Nephron (organoid): ENCODE measurements at regions not wholly inside any gene's neighbourhood (a gene's known extent, or its start where the extent isn't known, plus 50 kb on each side); places are given as distances from the start of the nearest gene placed in this dataset.

Source experiments
- H3K27ac Mint-ChIP-seq, 3 experiments: 2 replicates each; pipeline ENCODE4 v1.8.0; 2020; ENCODE audit warnings: mixed read lengths in 3 of 3, mild to moderate bottlenecking in 2 of 3, moderate library complexity in 1 of 3
- H3K27me3 Mint-ChIP-seq: 2 replicates; pipeline ENCODE4 v1.8.0; 2021; ENCODE audit warnings: low read depth, mild to moderate bottlenecking, moderate library complexity, mixed read lengths
- H3K36me3 Mint-ChIP-seq: 2 replicates; pipeline ENCODE4 v1.8.0; 2020; ENCODE audit warnings: low read depth, mixed read lengths
- H3K4me1 Mint-ChIP-seq: 2 replicates; pipeline ENCODE4 v1.8.0; 2020; ENCODE audit warnings: mixed read lengths
- H3K4me3 Mint-ChIP-seq, 3 experiments: 2 replicates each; pipeline ENCODE4 v1.8.0; 2020; ENCODE audit warnings: mild to moderate bottlenecking in 3 of 3, mixed read lengths in 3 of 3, moderate library complexity in 2 of 3
- H3K9me3 Mint-ChIP-seq: 2 replicates; pipeline ENCODE4 v1.8.0; 2020; ENCODE audit warnings: mixed read lengths
- CTCF ChIP-seq, 3 experiments: fragments of 200-600 bp; sonication (generic); IDR thresholded peaks; one replicate each; pipeline ENCODE4 v1.5.0; 2021; ENCODE audit warnings: antibody characterized with exemption in 3 of 3; ENCODE audit not compliant: unreplicated experiment in 3 of 3

DNA sequence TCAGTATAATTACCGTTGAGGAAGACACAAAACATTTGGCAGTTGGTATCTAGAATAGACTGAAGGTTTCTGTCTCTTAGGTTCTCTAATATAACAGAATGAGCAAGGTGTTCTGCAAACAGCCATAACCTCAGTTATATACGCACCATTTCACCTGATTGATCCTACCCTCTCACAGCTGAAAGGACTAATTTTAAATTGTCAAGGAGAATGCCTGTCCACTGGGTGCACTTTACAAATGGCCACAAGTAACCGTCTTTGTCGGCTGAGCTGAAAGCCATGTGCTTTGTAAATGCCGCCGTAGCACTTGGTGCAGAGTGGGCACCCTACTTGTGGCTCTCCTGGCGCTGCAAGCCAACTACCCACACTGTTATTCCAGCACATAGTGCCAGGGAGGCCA is 466.3 kb downstream of the AACS start:
- Mint-ChIP-seq H3K4me3 (no peak overlapping the region), H3K36me3 (no peaks in the 10 kb centered on the region), H3K4me1 (no peaks in the 10 kb centered on the region), H3K27ac (no peak overlapping the region), H3K27me3 (peaks cover 40% of the 10 kb centered on the region), H3K9me3 (no peaks in the 10 kb centered on the region)
- TF ChIP-seq CTCF (IDR thresholded peaks at IDR 0.05; ENCODE audit: unreplicated experiment in 3 of 3), result no peak

DNA sequence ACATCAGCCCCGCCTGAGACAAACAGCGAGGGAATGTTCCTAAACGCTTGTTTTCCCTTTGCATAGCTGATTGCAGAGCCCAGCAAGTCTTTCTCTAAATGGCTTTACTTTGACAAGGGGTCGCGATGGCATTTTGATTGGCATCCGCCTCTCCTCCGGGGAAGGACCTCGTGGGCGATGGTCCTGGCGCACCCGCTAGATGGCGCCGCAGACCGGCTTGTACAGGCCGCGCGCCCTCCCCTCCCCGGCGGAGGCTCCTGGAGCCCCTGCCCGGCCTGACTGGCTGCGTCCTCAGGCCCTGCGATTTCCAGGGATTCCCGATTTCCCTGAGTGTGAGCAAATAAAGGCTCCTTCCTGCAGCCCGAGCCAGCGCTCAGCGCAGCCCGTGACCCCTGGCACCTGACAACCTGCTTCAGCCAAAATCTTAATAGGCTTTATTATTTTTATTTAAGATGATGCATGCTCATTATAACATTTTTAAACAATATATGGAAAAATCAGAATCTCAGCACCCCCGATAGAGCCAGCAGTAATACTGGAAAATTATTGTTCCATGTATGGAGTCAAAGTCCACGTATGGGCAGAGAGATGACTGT is 468.3 kb downstream of the AACS start:
- H3K4me3 Mint-ChIP-seq, result no peak overlapping the region
- peaks cover 40% of the 10 kb centered on the region for H3K27me3 Mint-ChIP-seq
- peak; percentile 81 to 95 (median 88) for TF ChIP-seq CTCF (IDR thresholded peaks at IDR 0.05; ENCODE audit: unreplicated experiment in 3 of 3)
- H3K36me3 Mint-ChIP-seq, result no peaks in the 10 kb centered on the region
- H3K27ac Mint-ChIP-seq, result no peak overlapping the region
- no peaks in the 10 kb centered on the region for H3K9me3 Mint-ChIP-seq
- no peaks in the 10 kb centered on the region for H3K4me1 Mint-ChIP-seq

DNA sequence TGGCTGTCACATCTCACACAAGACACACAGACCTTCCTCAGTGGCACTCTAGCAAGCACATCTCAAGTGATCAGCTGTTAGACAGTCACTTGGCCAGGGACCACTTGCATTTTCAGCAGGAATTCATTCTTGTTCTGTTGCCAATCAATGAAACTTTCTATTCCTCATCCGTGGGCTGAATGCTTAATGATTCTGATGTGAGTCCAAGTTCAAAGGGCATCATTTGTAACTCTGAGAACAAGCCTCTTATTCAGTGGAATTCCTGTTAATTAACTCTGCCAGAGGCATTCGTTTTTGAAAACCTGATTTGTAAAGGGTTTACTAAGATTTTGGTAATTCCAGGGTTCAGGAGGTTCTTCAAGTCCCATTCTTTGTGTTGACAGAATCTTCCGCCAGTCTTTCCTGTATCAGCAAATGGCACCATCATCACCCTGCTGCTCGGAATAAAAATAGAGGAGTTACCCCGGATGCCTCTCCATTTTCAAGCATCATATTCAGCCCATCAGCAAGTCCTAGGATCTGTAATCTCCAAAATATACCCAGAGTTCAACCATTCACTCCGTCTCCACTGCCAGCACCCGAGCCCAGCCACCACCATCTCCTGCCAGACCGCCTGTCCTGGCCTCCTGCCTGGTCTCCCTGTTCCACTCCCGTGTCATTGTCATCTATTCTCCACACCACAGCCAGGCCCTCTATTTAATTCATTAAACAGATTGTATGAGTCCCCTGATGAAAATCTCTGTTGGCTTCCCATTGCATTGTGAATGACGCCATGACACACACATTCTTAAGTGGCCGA is 473.4 kb downstream of the AACS start:
- no peak for TF ChIP-seq CTCF (IDR thresholded peaks at IDR 0.05; ENCODE audit: unreplicated experiment in 3 of 3)
- Mint-ChIP-seq H3K4me3 (no peak overlapping the region), H3K36me3 (no peaks in the 10 kb centered on the region)

DNA sequence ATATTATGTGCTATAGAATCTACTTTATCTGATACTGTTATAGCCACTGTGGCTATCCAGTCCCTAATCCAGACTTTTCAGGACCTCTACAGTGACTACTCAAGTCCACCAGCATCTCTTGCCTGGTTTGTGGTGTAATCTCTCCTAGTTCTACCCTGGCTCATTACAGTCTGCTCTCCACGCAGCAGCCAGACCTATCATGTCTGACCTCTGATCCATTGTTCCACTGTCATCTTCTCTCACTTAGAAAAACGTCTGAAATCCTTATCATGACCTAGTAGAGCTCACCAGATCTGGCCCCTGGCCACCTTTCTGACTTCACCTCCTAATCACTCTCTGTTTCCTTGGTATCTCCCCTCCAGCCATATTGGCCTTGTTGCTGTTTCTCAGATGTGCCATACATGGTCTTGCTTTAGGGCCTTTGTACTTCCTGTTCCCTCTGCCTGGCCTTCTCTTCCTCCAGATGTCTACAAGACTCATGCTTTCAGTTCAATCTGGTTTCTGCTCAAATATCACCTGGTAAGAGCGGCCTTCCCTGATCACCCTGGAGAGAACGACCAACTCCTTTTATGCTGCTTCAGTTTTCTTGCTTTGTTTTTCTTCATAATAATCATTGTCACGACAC is 475.5 kb downstream of the AACS start:
- H3K36me3 Mint-ChIP-seq, result no peaks in the 10 kb centered on the region
- H3K9me3 Mint-ChIP-seq, result no peaks in the 10 kb centered on the region
- no peaks in the 10 kb centered on the region for H3K27me3 Mint-ChIP-seq
- TF ChIP-seq CTCF (IDR thresholded peaks at IDR 0.05; ENCODE audit: unreplicated experiment in 3 of 3), result no peak
- H3K4me1 Mint-ChIP-seq, result no peaks in the 10 kb centered on the region
- no peak overlapping the region for H3K27ac Mint-ChIP-seq
- no peak overlapping the region for H3K4me3 Mint-ChIP-seq

More for the DNA sequence above, 473.4 kb downstream of the AACS start:
- Mint-ChIP-seq H3K27ac (no peak overlapping the region), H3K9me3 (no peaks in the 10 kb centered on the region), H3K27me3 (peaks cover 10% of the 10 kb centered on the region), H3K4me1 (no peaks in the 10 kb centered on the region)

GRCh38 chr12:125544960-125545359 is 479.7 kb downstream of the AACS start:
- peaks cover 2% of the 10 kb centered on the region for H3K9me3 Mint-ChIP-seq
- no peaks in the 10 kb centered on the region for H3K4me1 Mint-ChIP-seq
- no peaks in the 10 kb centered on the region for H3K27me3 Mint-ChIP-seq
- H3K27ac Mint-ChIP-seq, result no peak overlapping the region
- no peak overlapping the region for H3K4me3 Mint-ChIP-seq
- no peak for TF ChIP-seq CTCF (IDR thresholded peaks at IDR 0.05; ENCODE audit: unreplicated experiment in 3 of 3)
- no peaks in the 10 kb centered on the region for H3K36me3 Mint-ChIP-seq
